AG09309 (cell line): ENCODE measurements at regions not wholly inside any gene's neighbourhood (a gene's known extent, or its start where the extent isn't known, plus 50 kb on each side); places are given as distances from the start of the nearest gene placed in this dataset.

Source experiments
- DNase-seq: peaks from one replicate; pipeline ENCODE4 v3.0.0-alpha.2; 2010; ENCODE audit warnings: low read depth
- H3K4me3 ChIP-seq: 2 replicates; pipeline ENCODE4 v1.5.1; 2011; ENCODE audit warnings: mild to moderate bottlenecking, low read depth, low read length, moderate library complexity; ENCODE audit not compliant: control insufficient read depth
- CTCF ChIP-seq: IDR thresholded peaks from 2 replicates; pipeline ENCODE4 v1.5.1; 2011; ENCODE audit warnings: mild to moderate bottlenecking, low read depth, low read length, inconsistent platforms; ENCODE audit not compliant: insufficient read depth, control insufficient read depth; ENCODE audit errors: missing control alignments

GRCh38 chr4:153901220-153901619, 112.3 kb upstream of the SFRP2 start:
- TF ChIP-seq CTCF = no peak
- no peak for DNase-seq
- H3K4me3 ChIP-seq = no peak overlapping the region

- no peak overlapping the region for H3K4me3 ChIP-seq
- DNase-seq = no peak
- no peak for TF ChIP-seq CTCF
Measured at GRCh38 chr4:153900426-153900825, 111.5 kb upstream of the SFRP2 start.

- TF ChIP-seq CTCF = no peak
- DNase-seq = no peak
- no peak overlapping the region for H3K4me3 ChIP-seq
Measured at GRCh38 chr4:153890761-153891160, 101.9 kb upstream of the SFRP2 start.

GRCh38 chr4:153887217-153887616, 98.3 kb upstream of the SFRP2 start:
- no peak for DNase-seq
- no peak overlapping the region for H3K4me3 ChIP-seq
- TF ChIP-seq CTCF = no peak

- DNase-seq = no peak
- H3K4me3 ChIP-seq = no peak overlapping the region
- no peak for TF ChIP-seq CTCF
Measured at GRCh38 chr4:153884325-153884724, 95.4 kb upstream of the SFRP2 start.

- no peak for DNase-seq
- TF ChIP-seq CTCF = no peak
- H3K4me3 ChIP-seq = no peak overlapping the region
Measured at GRCh38 chr4:153880983-153881382, 92.1 kb upstream of the SFRP2 start.

- TF ChIP-seq CTCF = no peak
- no peak for DNase-seq
- H3K4me3 ChIP-seq = no peak overlapping the region
Measured at GRCh38 chr4:153877898-153878297, 89.0 kb upstream of the SFRP2 start.
